Tibial nerve (tissue), 3 donors: ENCODE measurements at regions not wholly inside any gene's neighbourhood (a gene's known extent, or its start where the extent isn't known, plus 50 kb on each side); places are given as distances from the start of the nearest gene placed in this dataset.

Experiments used
- CTCF ChIP-seq, 5 experiments: fragments of 200-600 bp in 3 of 5; fragments of 450-650 bp in 2 of 5; sonication (generic) in 3 of 5; IDR thresholded peaks; one replicate each; pipeline ENCODE4 v1.5.1; 2016 to 2019; ENCODE audit warnings: antibody characterized with exemption in 5 of 5, mild to moderate bottlenecking in 3 of 5, moderate library complexity in 2 of 5
- POLR2A ChIP-seq, 2 donors: fragments of 450-650 bp; IDR thresholded peaks; one replicate each; pipeline ENCODE4 v1.6.1; 2017; ENCODE audit warnings: antibody characterized with exemption in 2 of 2, mild to moderate bottlenecking in 2 of 2, moderate library complexity in 2 of 2

- no peak for TF ChIP-seq POLR2A (IDR thresholded peaks at IDR 0.05)
- no peak for TF ChIP-seq CTCF (IDR thresholded peaks at IDR 0.05)
These were observed 208.6 kb downstream of the BLID start for GRCh38 chr11:121907379-121907778.
